Trophoblast cell (in vitro differentiated cells and primary cell): ENCODE measurements at regions not wholly inside any gene's neighbourhood (a gene's known extent, or its start where the extent isn't known, plus 50 kb on each side); places are given as distances from the start of the nearest gene placed in this dataset.

Experiments
- DNase-seq, 2 donors: peaks; one replicate each; pipeline ENCODE4 v3.0.0-alpha.2; 2016
- H2AFZ ChIP-seq: 2 replicates; pipeline ENCODE4 v1.6.1; 2013; ENCODE audit warnings: low read length, moderate library complexity, mild to moderate bottlenecking; ENCODE audit not compliant: insufficient read depth, poor library complexity
- H2AK5ac ChIP-seq: 2 replicates; pipeline ENCODE4 v1.6.1; 2013; ENCODE audit warnings: mild to moderate bottlenecking, low read length
- H2BK120ac ChIP-seq: 2 replicates; pipeline ENCODE4 v1.6.1; 2013; ENCODE audit warnings: low read length, mild to moderate bottlenecking, moderate library complexity; ENCODE audit not compliant: insufficient read depth, poor library complexity
- H2BK12ac ChIP-seq: 2 replicates; pipeline ENCODE4 v1.6.1; 2013; ENCODE audit warnings: mild to moderate bottlenecking, low read length, moderate library complexity
- H2BK5ac ChIP-seq: 2 replicates; pipeline ENCODE4 v1.6.1; 2013; ENCODE audit warnings: low read length, low read depth, moderate library complexity, mild to moderate bottlenecking; ENCODE audit not compliant: poor library complexity
- H3K14ac ChIP-seq: 2 replicates; pipeline ENCODE4 v1.6.1; 2013; ENCODE audit warnings: mild to moderate bottlenecking, low read length
- H3K18ac ChIP-seq: 2 replicates; pipeline ENCODE4 v1.6.1; 2013; ENCODE audit warnings: mild to moderate bottlenecking, low read length
- H3K23ac ChIP-seq: 2 replicates; pipeline ENCODE4 v1.6.1; 2013; ENCODE audit warnings: low read length
- H3K27ac ChIP-seq: 2 replicates; pipeline ENCODE4 v1.5.1; 2013; ENCODE audit warnings: low read depth, mild to moderate bottlenecking, inconsistent platforms, low read length, moderate library complexity
- H3K27me3 ChIP-seq: 2 replicates; pipeline ENCODE4 v1.6.1; 2013; ENCODE audit warnings: inconsistent platforms, mild to moderate bottlenecking, low read length, moderate library complexity; ENCODE audit not compliant: insufficient read depth
- H3K36me3 ChIP-seq, 2 experiments: 1 replicate in 1 of 2; 2 replicates in 1 of 2; pipeline ENCODE4 v1.6.1; 2013; ENCODE audit warnings: low read length in 2 of 2, mild to moderate bottlenecking in 2 of 2, moderate library complexity in 1 of 2; ENCODE audit not compliant: insufficient read depth in 2 of 2, control insufficient read depth in 1 of 2
- H3K4ac ChIP-seq: 2 replicates; pipeline ENCODE4 v1.6.1; 2013; ENCODE audit warnings: low read depth, mild to moderate bottlenecking, low read length, moderate library complexity
- H3K4me1 ChIP-seq, 2 experiments: 1 replicate in 1 of 2; 2 replicates in 1 of 2; pipeline ENCODE4 v1.6.1; 2013; ENCODE audit warnings: low read length in 2 of 2, mild to moderate bottlenecking in 2 of 2, moderate library complexity in 1 of 2; ENCODE audit not compliant: insufficient read depth in 2 of 2, control insufficient read depth in 1 of 2
- H3K4me2 ChIP-seq: 2 replicates; pipeline ENCODE4 v1.6.1; 2013; ENCODE audit warnings: inconsistent platforms, mild to moderate bottlenecking, low read length, moderate library complexity
- H3K4me3 ChIP-seq: 2 replicates; pipeline ENCODE4 v1.5.1; 2013; ENCODE audit warnings: mild to moderate bottlenecking, low read depth, low read length, inconsistent platforms
- H3K79me1 ChIP-seq: one replicate; pipeline ENCODE4 v1.6.1; 2013; ENCODE audit warnings: low read length
- H3K79me2 ChIP-seq: 2 replicates; pipeline ENCODE4 v1.6.1; 2013; ENCODE audit warnings: low read length, mild to moderate bottlenecking; ENCODE audit not compliant: control insufficient read depth, insufficient read depth, poor library complexity
- H3K9ac ChIP-seq: 2 replicates; pipeline ENCODE4 v1.6.1; 2013; ENCODE audit warnings: mild to moderate bottlenecking, low read length
- H3K9me3 ChIP-seq: 2 replicates; pipeline ENCODE4 v1.6.1; 2013; ENCODE audit warnings: low read depth, mild to moderate bottlenecking, control low read depth, inconsistent platforms, low read length; ENCODE audit not compliant: insufficient read depth
- H4K12ac ChIP-seq: 2 replicates; pipeline ENCODE4 v1.6.1; 2013; ENCODE audit warnings: low read depth, mild to moderate bottlenecking, low read length, moderate library complexity
- H4K8ac ChIP-seq: 2 replicates; pipeline ENCODE4 v1.6.1; 2013; ENCODE audit warnings: low read depth, mild to moderate bottlenecking, low read length, moderate library complexity
- H4K91ac ChIP-seq: one replicate; pipeline ENCODE4 v1.6.1; 2013; ENCODE audit warnings: low read depth, mild to moderate bottlenecking, low read length, moderate library complexity
- WGBS: extraction: QIAGEN DNeasy Blood & Tissue Kit; methylation state at CpG from one replicate; pipeline ENCODE4 v1.1.7; 2013; ENCODE audit warnings: missing lambda C conversion rate; ENCODE audit not compliant: insufficient read length, insufficient coverage; ENCODE audit errors: extremely low coverage; 5-methylcytosine and 5-hydroxymethylcytosine counted together

GRCh38 chr11:70697701-70698100 is 299.4 kb downstream of the CTTN start:
- Histone ChIP-seq H2BK5ac (no peak overlapping the region), H3K4me1 (peaks cover 0 to 3% of the 10 kb centered on the region in 2 experiments), H4K12ac (no peak overlapping the region), H3K27ac (no peak overlapping the region), H3K27me3 (no peaks in the 10 kb centered on the region), H3K14ac (no peak overlapping the region), H3K9me3 (peaks cover 6% of the 10 kb centered on the region), H3K79me2 (no peaks in the 10 kb centered on the region), H3K36me3 (no peaks in the 10 kb centered on the region), H3K9ac (no peak overlapping the region), H2BK120ac (no peak overlapping the region), H3K4me3 (no peak overlapping the region), H4K8ac (no peak overlapping the region), H3K23ac (no peak overlapping the region), H3K4ac (no peak overlapping the region), H3K79me1 (no peaks in the 10 kb centered on the region), H2AK5ac (no peak overlapping the region), H4K91ac (no peak overlapping the region), H2BK12ac (no peak overlapping the region), H2AFZ (no peak overlapping the region), H3K4me2 (no peak overlapping the region), H3K18ac (no peak overlapping the region)
- no peak for DNase-seq
- no CpG with 5 or more reads among the region's 8 CpGs for WGBS

- Histone ChIP-seq H4K91ac (no peak overlapping the region), H3K27me3 (no peaks in the 10 kb centered on the region), H2BK120ac (no peak overlapping the region), H3K4ac (no peak overlapping the region), H4K12ac (no peak overlapping the region), H3K9ac (no peak overlapping the region), H3K79me2 (no peaks in the 10 kb centered on the region), H3K9me3 (peaks cover 6% of the 10 kb centered on the region), H3K4me2 (no peak overlapping the region), H3K36me3 (no peaks in the 10 kb centered on the region), H3K27ac (no peak overlapping the region), H2BK12ac (no peak overlapping the region), H2BK5ac (no peak overlapping the region), H4K8ac (no peak overlapping the region), H3K18ac (no peak overlapping the region), H3K4me1 (peaks cover 2 to 3% of the 10 kb centered on the region in 2 experiments), H3K23ac (no peak overlapping the region), H2AK5ac (no peak overlapping the region), H3K14ac (no peak overlapping the region), H3K79me1 (no peaks in the 10 kb centered on the region), H3K4me3 (no peak overlapping the region), H2AFZ (no peak overlapping the region)
- no CpG with 5 or more reads among the region's 2 CpGs for WGBS
- no peak for DNase-seq
Measured at GRCh38 chr11:70698871-70699270, 300.5 kb downstream of the CTTN start.

- no CpG with 5 or more reads among the region's 7 CpGs for WGBS
- Histone ChIP-seq H3K9me3 (peaks cover 6% of the 10 kb centered on the region), H3K4ac (no peak overlapping the region), H3K4me2 (no peak overlapping the region), H2BK120ac (no peak overlapping the region), H4K8ac (no peak overlapping the region), H3K14ac (no peak overlapping the region), H3K79me2 (no peaks in the 10 kb centered on the region), H2AFZ (no peak overlapping the region), H2BK12ac (no peak overlapping the region), H4K91ac (no peak overlapping the region), H3K36me3 (no peaks in the 10 kb centered on the region), H3K9ac (no peak overlapping the region), H3K4me3 (no peak overlapping the region), H3K79me1 (no peaks in the 10 kb centered on the region), H3K23ac (no peak overlapping the region), H3K18ac (no peak overlapping the region), H4K12ac (no peak overlapping the region), H2AK5ac (no peak overlapping the region), H3K27me3 (no peaks in the 10 kb centered on the region), H3K4me1 (peaks cover 2 to 3% of the 10 kb centered on the region in 2 experiments), H3K27ac (no peak overlapping the region), H2BK5ac (no peak overlapping the region)
- DNase-seq: peak in 1 of 2 donors; percentile 1
Measured at GRCh38 chr11:70699294-70700221, 301.2 kb downstream of the CTTN start.

GRCh38 chr11:70700453-70700852 is 302.1 kb downstream of the CTTN start:
- Histone ChIP-seq H3K4ac (no peak overlapping the region), H2BK120ac (no peak overlapping the region), H3K79me2 (no peaks in the 10 kb centered on the region), H4K12ac (no peak overlapping the region), H3K4me3 (no peak overlapping the region), H3K14ac (no peak overlapping the region), H2BK12ac (no peak overlapping the region), H3K4me1 (peaks cover 2 to 3% of the 10 kb centered on the region in 2 experiments), H2AFZ (no peak overlapping the region), H3K79me1 (no peaks in the 10 kb centered on the region), H3K9ac (no peak overlapping the region), H3K23ac (no peak overlapping the region), H3K27me3 (no peaks in the 10 kb centered on the region), H4K8ac (no peak overlapping the region), H3K4me2 (no peak overlapping the region), H3K36me3 (no peaks in the 10 kb centered on the region), H2AK5ac (no peak overlapping the region), H2BK5ac (no peak overlapping the region), H3K9me3 (peaks cover 6% of the 10 kb centered on the region), H3K27ac (no peak overlapping the region), H4K91ac (no peak overlapping the region), H3K18ac (no peak overlapping the region)
- WGBS: no CpG with 5 or more reads among the region's 8 CpGs
- DNase-seq: no peak
